H1 (cell line): ENCODE measurements at regions not wholly inside any gene's neighbourhood (a gene's known extent, or its start where the extent isn't known, plus 50 kb on each side); places are given as distances from the start of the nearest gene placed in this dataset.

Experiments
- CTCF ChIA-PET: fragments of 300-600 bp; sonication (Branson Sonifier 250); formaldehyde crosslinking; loops from one replicate; lab custom pipeline; 2021; ENCODE audit not compliant: partially characterized antibody; lab: Charles Lee
- POLR2A ChIA-PET: fragments of 300-600 bp; sonication (Branson Sonifier 250); formaldehyde crosslinking; loops from one replicate; lab custom pipeline; 2021; ENCODE audit warnings: inconsistent platforms; ENCODE audit not compliant: partially characterized antibody; lab: Charles Lee
- DNase-seq, 2 experiments: peaks; one replicate each; pipeline versions ENCODE4 v3.0.0 to v3.0.0-alpha.2; 2010 to 2022; ENCODE audit warnings: low spot score in 2 of 2, low read depth in 1 of 2, mixed read lengths in 1 of 2
- FAIRE-seq: peaks from 2 replicates; lab custom pipeline; 2011; peaks lifted over from hg19 to GRCh38; lab: Jason Lieb, UNC
- H2AFZ ChIP-seq: 2 replicates; pipeline ENCODE4 v1.8.1; 2012; ENCODE audit warnings: low read length, inconsistent platforms
- H2AK5ac ChIP-seq: 2 replicates; pipeline ENCODE4 v1.6.1; 2013; ENCODE audit warnings: low read depth, low read length
- H2BK120ac ChIP-seq: replicated peaks from 2 replicates; pipeline ENCODE3; 2013; ENCODE audit warnings: low read depth, low read length, inconsistent platforms
- H2BK12ac ChIP-seq: 2 replicates; pipeline ENCODE4 v1.6.1; 2013; ENCODE audit warnings: low read depth, low read length
- H2BK15ac ChIP-seq: 2 replicates; pipeline ENCODE4 v1.6.1; 2013; ENCODE audit warnings: low read length
- H2BK20ac ChIP-seq: 2 replicates; pipeline ENCODE4 v1.6.1; 2013; ENCODE audit warnings: low read length
- H2BK5ac ChIP-seq: 2 replicates; pipeline ENCODE4 v1.6.1; 2013; ENCODE audit warnings: low read depth, low read length
- H3K14ac ChIP-seq: 2 replicates; pipeline ENCODE4 v1.6.1; 2013; ENCODE audit warnings: inconsistent platforms; ENCODE audit not compliant: insufficient read length
- H3K18ac ChIP-seq: 2 replicates; pipeline ENCODE4 v1.6.1; 2013; ENCODE audit warnings: low read length; ENCODE audit errors: extremely low read depth
- H3K23ac ChIP-seq: 2 replicates; pipeline ENCODE4 v1.6.1; 2013; ENCODE audit warnings: inconsistent platforms; ENCODE audit not compliant: insufficient read length
- H3K23me2 ChIP-seq: 2 replicates; pipeline ENCODE4 v1.6.1; 2013; ENCODE audit warnings: low read depth, low read length
- H3K27ac ChIP-seq: 2 replicates; pipeline ENCODE4 v1.6.1; 2011; ENCODE audit warnings: low read depth, low read length, inconsistent platforms
- H3K27me3 ChIP-seq, 4 experiments: replicated peaks in 1 of 4; 1 replicate in 1 of 4; 2 replicates in 3 of 4; pipeline versions ENCODE4 v1.6.1 to v1.8.1; 2011 to 2013; ENCODE audit warnings: low read length in 3 of 4, mild to moderate bottlenecking in 3 of 4, inconsistent platforms in 2 of 4, mixed read lengths in 2 of 4, moderate library complexity in 1 of 4; ENCODE audit not compliant: control insufficient read depth in 3 of 4, insufficient read depth in 3 of 4; ENCODE audit errors: extremely low read depth in 1 of 4
- H3K36me3 ChIP-seq, 4 experiments: 2 replicates each; pipeline versions ENCODE4 v1.6.1 to v1.8.1; 2011 to 2013; ENCODE audit warnings: mild to moderate bottlenecking in 4 of 4, low read length in 3 of 4, moderate library complexity in 2 of 4, control low read depth in 1 of 4, inconsistent platforms in 1 of 4; ENCODE audit not compliant: insufficient read depth in 4 of 4, control insufficient read depth in 2 of 4
- H3K4ac ChIP-seq: replicated peaks from 2 replicates; pipeline ENCODE3; 2013; ENCODE audit warnings: low read length, low read depth, mixed read lengths, inconsistent platforms; ENCODE audit not compliant: insufficient read length
- H3K4me1 ChIP-seq, 4 experiments: replicated peaks in 1 of 4; 1 replicate in 1 of 4; 2 replicates in 3 of 4; pipeline versions ENCODE4 v1.6.1 to v1.8.1; 2011 to 2013; ENCODE audit warnings: low read length in 3 of 4, inconsistent platforms in 2 of 4, mixed read lengths in 1 of 4; ENCODE audit not compliant: insufficient read depth in 4 of 4, control insufficient read depth in 3 of 4
- H3K4me2 ChIP-seq, 2 experiments: 2 replicates each; pipeline versions ENCODE4 v1.6.1 to v1.8.1; 2011 to 2013; ENCODE audit warnings: low read depth in 2 of 2, low read length in 2 of 2, control low read depth in 1 of 2, inconsistent platforms in 1 of 2, mild to moderate bottlenecking in 1 of 2; ENCODE audit not compliant: insufficient read depth in 1 of 2
- H3K4me3 ChIP-seq, 4 experiments: fragments of 200-600, 300-600 bp in 1 of 4; sonication (generic), shearing (Covaris generic), sonication (Bioruptor Twin) in 1 of 4; 2 replicates each; pipeline versions ENCODE4 v1.5.1 to v1.8.1; 2011 to 2016; ENCODE audit warnings: low read length in 4 of 4, low read depth in 3 of 4, control low read depth in 2 of 4, inconsistent platforms in 2 of 4, mild to moderate bottlenecking in 2 of 4, mixed read lengths in 1 of 4, moderate library complexity in 1 of 4; ENCODE audit not compliant: insufficient read depth in 2 of 4; ENCODE audit errors: extremely low read depth in 1 of 4
- H3K56ac ChIP-seq: replicated peaks from 2 replicates; pipeline ENCODE3; 2013; ENCODE audit warnings: low read depth, mild to moderate bottlenecking, mixed read lengths, low read length, inconsistent platforms; ENCODE audit not compliant: insufficient read length
- H3K79me1 ChIP-seq: 2 replicates; pipeline ENCODE4 v1.6.1; 2013; ENCODE audit warnings: low read depth, low read length, control low read depth
- H3K79me2 ChIP-seq, 2 experiments: 2 replicates each; pipeline versions ENCODE4 v1.6.1 to v1.8.1; 2012 to 2013; ENCODE audit warnings: low read length in 2 of 2, mild to moderate bottlenecking in 2 of 2, inconsistent platforms in 1 of 2; ENCODE audit not compliant: insufficient read depth in 2 of 2, control insufficient read depth in 1 of 2
- H3K9ac ChIP-seq, 4 experiments: replicated peaks in 1 of 4; 1 replicate in 1 of 4; 2 replicates in 3 of 4; pipeline versions ENCODE4 v1.6.1 to v1.8.1; 2011 to 2013; ENCODE audit warnings: low read depth in 3 of 4, low read length in 3 of 4, control low read depth in 2 of 4, mild to moderate bottlenecking in 2 of 4, moderate library complexity in 2 of 4, inconsistent platforms in 1 of 4; ENCODE audit errors: extremely low read depth in 1 of 4
- H3K9me3 ChIP-seq, 2 experiments: 2 replicates each; pipeline versions ENCODE4 v1.6.1 to v1.8.1; 2012 to 2013; ENCODE audit warnings: mild to moderate bottlenecking in 2 of 2, moderate library complexity in 2 of 2, control low read depth in 1 of 2, inconsistent platforms in 1 of 2, low read depth in 1 of 2, low read length in 1 of 2, mixed read lengths in 1 of 2; ENCODE audit not compliant: insufficient read depth in 2 of 2
- H4K20me1 ChIP-seq, 2 experiments: replicated peaks in 1 of 2; 2 replicates each; pipeline versions ENCODE3 to v1.8.1; 2011 to 2013; ENCODE audit warnings: inconsistent platforms in 2 of 2, low read length in 2 of 2, mild to moderate bottlenecking in 1 of 2; ENCODE audit not compliant: insufficient read depth in 2 of 2, control insufficient read depth in 1 of 2
- H4K5ac ChIP-seq: 2 replicates; pipeline ENCODE4 v1.6.1; 2013; ENCODE audit warnings: low read length, low read depth, mixed read lengths, inconsistent platforms; ENCODE audit not compliant: insufficient read length
- H4K8ac ChIP-seq: 2 replicates; pipeline ENCODE4 v1.8.0; 2013; ENCODE audit warnings: mild to moderate bottlenecking, moderate library complexity, low read length, inconsistent platforms; ENCODE audit not compliant: insufficient read depth; ENCODE audit errors: extremely low read depth
- H4K91ac ChIP-seq: replicated peaks from 2 replicates; pipeline ENCODE3; 2013; ENCODE audit warnings: low read length, mixed read lengths, inconsistent platforms; ENCODE audit not compliant: insufficient read length
- BRCA1 ChIP-seq: IDR thresholded peaks from 2 replicates; pipeline ENCODE4 v1.6.1; 2012; ENCODE audit warnings: low read depth, low read length, improper control_type of control experiment
- EZH2 ChIP-seq: fragments of 200-600 bp; sonication (generic); IDR thresholded peaks from 2 replicates; pipeline ENCODE4 v1.7.1; 2012; ENCODE audit warnings: low read depth, mild to moderate bottlenecking, moderate library complexity, low read length, inconsistent platforms; ENCODE audit not compliant: severe bottlenecking
- HDAC6 ChIP-seq: IDR thresholded peaks from one replicate; pipeline ENCODE4 v1.7.1; 2012; ENCODE audit warnings: low read depth, mild to moderate bottlenecking, inconsistent platforms, low read length, moderate library complexity
- JUND ChIP-seq: IDR thresholded peaks from 2 replicates; pipeline ENCODE4 v1.6.1; 2011; ENCODE audit warnings: mild to moderate bottlenecking, improper control_type of control experiment, low read length
- MAFK ChIP-seq: IDR thresholded peaks from 2 replicates; pipeline ENCODE4 v1.6.1; 2012; ENCODE audit warnings: low read depth, mild to moderate bottlenecking, improper control_type of control experiment, low read length
- RAD21 ChIP-seq, 2 experiments: IDR thresholded peaks in 1 of 2; conservative IDR thresholded peaks in 1 of 2; 2 replicates each; pipeline ENCODE4 v1.6.1; 2011; ENCODE audit warnings: low read depth in 2 of 2, low read length in 2 of 2, improper control_type of control experiment in 1 of 2, inconsistent platforms in 1 of 2, mild to moderate bottlenecking in 1 of 2, moderate library complexity in 1 of 2
- SUZ12 ChIP-seq: fragments of 200-600 bp; sonication (generic); IDR thresholded peaks from 2 replicates; pipeline ENCODE4 v1.6.1; 2012; ENCODE audit warnings: mild to moderate bottlenecking, inconsistent platforms, low read length, moderate library complexity, mixed read lengths
- WGBS, 2 experiments: shearing (Covaris generic) in 1 of 2; methylation state at CpG; one replicate each; pipeline versions ENCODE4 v1.1.6 to v1.1.7; 2013 to 2015; ENCODE audit warnings: low lambda C conversion rate in 2 of 2, mixed read lengths in 2 of 2, inconsistent platforms in 1 of 2, low coverage in 1 of 2, missing lambda C conversion rate in 1 of 2; ENCODE audit not compliant: insufficient replicate concordance in 2 of 2, insufficient coverage in 1 of 2, insufficient read length in 1 of 2; ENCODE audit errors: extremely low coverage in 1 of 2, missing lambda C conversion rate in 1 of 2; 5-methylcytosine and 5-hydroxymethylcytosine counted together
- TF ChIP-seq, protein P1 (sequence below), 3 experiments: IDR thresholded peaks; 1 replicate in 2 of 3; 2 replicates in 1 of 3; pipeline versions ENCODE4 v1.5.1 to v1.6.1; 2011; ENCODE audit warnings: low read length in 3 of 3, mild to moderate bottlenecking in 3 of 3, inconsistent platforms in 2 of 3, low read depth in 1 of 3, moderate library complexity in 1 of 3; ENCODE audit not compliant: insufficient read depth in 1 of 3; ENCODE audit errors: control extremely low read depth in 1 of 3

DNA sequence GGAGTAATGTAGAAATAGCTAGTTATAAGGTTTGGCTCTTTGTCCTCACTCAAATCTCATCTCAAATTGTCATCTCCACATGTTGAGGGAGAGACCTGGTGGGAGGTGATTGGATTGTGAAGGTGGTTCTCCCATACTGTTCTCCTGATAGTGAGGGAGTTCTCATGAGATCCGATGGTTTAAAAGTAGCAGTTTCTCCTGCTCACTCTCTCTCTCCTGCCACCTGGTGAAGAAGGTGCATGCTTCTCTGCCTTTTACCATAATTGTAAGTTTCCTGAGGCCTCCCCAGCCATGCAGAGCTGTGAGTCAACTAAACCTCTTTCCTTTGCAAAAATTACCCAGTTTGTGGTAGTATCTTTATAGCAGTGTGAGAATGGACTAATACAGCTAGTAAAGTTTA, 849.4 kb downstream of the DACH1 start:
- H3K4me2 ChIP-seq, result no peak overlapping the region
- no peak overlapping the region for H2BK15ac ChIP-seq
- no peak overlapping the region for H4K8ac ChIP-seq
- H3K18ac ChIP-seq, result no peak overlapping the region
- POLR2A ChIA-PET, result no interaction called here
- no peak overlapping the region for H3K9ac ChIP-seq
- H4K20me1 ChIP-seq, result no peaks in the 10 kb centered on the region
- no peak overlapping the region for H3K4ac ChIP-seq
- H3K27ac ChIP-seq, result no peak overlapping the region
- FAIRE-seq (no peak), DNase-seq (no peak)
- H3K23ac ChIP-seq, result no peak overlapping the region
- no peak overlapping the region for H3K56ac ChIP-seq
- no peak overlapping the region for H2AFZ ChIP-seq
- no peaks in the 10 kb centered on the region for H3K79me2 ChIP-seq
- H2BK12ac ChIP-seq, result no peak overlapping the region
- H2BK5ac ChIP-seq, result no peak overlapping the region
- no peak overlapping the region for H4K5ac ChIP-seq
- CTCF ChIA-PET, result interaction anchor here (0.8 to 1.8 kb wide), 4 partner anchors 10 to 15 kb away, joined by 3 to 6 read pairs (median 3); no protein-coding TSS in a partner anchor
- H3K4me1 ChIP-seq, result no peaks in the 10 kb centered on the region
- TF ChIP-seq RAD21 (IDR thresholded peaks at IDR 0.05 in 1 of 2, conservative IDR thresholded peaks at IDR 0.05 in 1 of 2; ENCODE audit: low read depth in 2 of 2, low read length in 2 of 2), result peak; percentile 38; a peak in 3 of 4 replicates
- TF ChIP-seq BRCA1, result no peak
- TF ChIP-seq SUZ12, result no peak
- TF ChIP-seq, protein P1, sequence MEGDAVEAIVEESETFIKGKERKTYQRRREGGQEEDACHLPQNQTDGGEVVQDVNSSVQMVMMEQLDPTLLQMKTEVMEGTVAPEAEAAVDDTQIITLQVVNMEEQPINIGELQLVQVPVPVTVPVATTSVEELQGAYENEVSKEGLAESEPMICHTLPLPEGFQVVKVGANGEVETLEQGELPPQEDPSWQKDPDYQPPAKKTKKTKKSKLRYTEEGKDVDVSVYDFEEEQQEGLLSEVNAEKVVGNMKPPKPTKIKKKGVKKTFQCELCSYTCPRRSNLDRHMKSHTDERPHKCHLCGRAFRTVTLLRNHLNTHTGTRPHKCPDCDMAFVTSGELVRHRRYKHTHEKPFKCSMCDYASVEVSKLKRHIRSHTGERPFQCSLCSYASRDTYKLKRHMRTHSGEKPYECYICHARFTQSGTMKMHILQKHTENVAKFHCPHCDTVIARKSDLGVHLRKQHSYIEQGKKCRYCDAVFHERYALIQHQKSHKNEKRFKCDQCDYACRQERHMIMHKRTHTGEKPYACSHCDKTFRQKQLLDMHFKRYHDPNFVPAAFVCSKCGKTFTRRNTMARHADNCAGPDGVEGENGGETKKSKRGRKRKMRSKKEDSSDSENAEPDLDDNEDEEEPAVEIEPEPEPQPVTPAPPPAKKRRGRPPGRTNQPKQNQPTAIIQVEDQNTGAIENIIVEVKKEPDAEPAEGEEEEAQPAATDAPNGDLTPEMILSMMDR (IDR thresholded peaks at IDR 0.05; ENCODE audit: control extremely low read depth in 1 of 3, insufficient read depth in 1 of 3, low read depth in 1 of 3, low read length in 3 of 3), result peak in 2 of 3 experiments; percentile 21 to 38; a peak in 2 of 4 replicates
- no peak for TF ChIP-seq JUND
- no peak for TF ChIP-seq EZH2
- TF ChIP-seq MAFK, result no peak
- TF ChIP-seq HDAC6, result no peak
- TF ChIP-seq, all 59 proteins: peak for 2
- no peaks in the 10 kb centered on the region for H3K79me1 ChIP-seq
- no peaks in the 10 kb centered on the region for H3K27me3 ChIP-seq
- no peak overlapping the region for H4K91ac ChIP-seq
- 62% methylated on average over 1 of the region's 1 CpG; no CpG with 5 or more reads in 1 of the 2 experiments for WGBS, 2 experiments
- no peaks in the 10 kb centered on the region for H3K36me3 ChIP-seq
- H3K14ac ChIP-seq, result no peak overlapping the region
- H3K23me2 ChIP-seq, result no peaks in the 10 kb centered on the region
- H2BK120ac ChIP-seq, result no peak overlapping the region
- H3K9me3 ChIP-seq, result no peaks in the 10 kb centered on the region
- H2BK20ac ChIP-seq, result no peak overlapping the region
- H3K4me3 ChIP-seq, result no peak overlapping the region
- H2AK5ac ChIP-seq, result no peak overlapping the region
